GM10266 (cell line): ENCODE measurements at regions not wholly inside any gene's neighbourhood (a gene's known extent, or its start where the extent isn't known, plus 50 kb on each side); places are given as distances from the start of the nearest gene placed in this dataset.

Experiments used
- DNase-seq: peaks from one replicate; pipeline ENCODE4 v3.0.0; 2012; ENCODE audit errors: extremely low spot score
- CTCF ChIP-seq: IDR thresholded peaks from 2 replicates; pipeline ENCODE4 v1.5.1; 2012; ENCODE audit warnings: mild to moderate bottlenecking, low read depth; ENCODE audit not compliant: control insufficient read depth, insufficient read depth; ENCODE audit errors: missing control alignments

GRCh38 chr4:189265515-189265914 is 675.2 kb upstream of the FRG1 start:
- no peak for TF ChIP-seq CTCF
- no peak for DNase-seq

GRCh38 chr4:189267312-189267965 is 673.2 kb upstream of the FRG1 start:
- DNase-seq: no peak
- TF ChIP-seq CTCF: no peak

GRCh38 chr4:189278597-189279165 is 662.0 kb upstream of the FRG1 start:
- no peak for TF ChIP-seq CTCF
- no peak for DNase-seq

GRCh38 chr4:189279188-189279587 is 661.5 kb upstream of the FRG1 start:
- DNase-seq: no peak
- no peak for TF ChIP-seq CTCF

GRCh38 chr4:189285377-189285776 is 655.3 kb upstream of the FRG1 start:
- DNase-seq: no peak
- no peak for TF ChIP-seq CTCF

- TF ChIP-seq CTCF: no peak
- DNase-seq: no peak
These were observed 648.7 kb upstream of the FRG1 start for GRCh38 chr4:189291939-189292338.

GRCh38 chr4:189293459-189293858 is 647.2 kb upstream of the FRG1 start:
- no peak for TF ChIP-seq CTCF
- DNase-seq: no peak
